ENCODE measurements at regions not wholly inside any gene's neighbourhood (a gene's known extent, or its start where the extent isn't known, plus 50 kb on each side); places are given as distances from the start of the nearest gene placed in this dataset.

DNA sequence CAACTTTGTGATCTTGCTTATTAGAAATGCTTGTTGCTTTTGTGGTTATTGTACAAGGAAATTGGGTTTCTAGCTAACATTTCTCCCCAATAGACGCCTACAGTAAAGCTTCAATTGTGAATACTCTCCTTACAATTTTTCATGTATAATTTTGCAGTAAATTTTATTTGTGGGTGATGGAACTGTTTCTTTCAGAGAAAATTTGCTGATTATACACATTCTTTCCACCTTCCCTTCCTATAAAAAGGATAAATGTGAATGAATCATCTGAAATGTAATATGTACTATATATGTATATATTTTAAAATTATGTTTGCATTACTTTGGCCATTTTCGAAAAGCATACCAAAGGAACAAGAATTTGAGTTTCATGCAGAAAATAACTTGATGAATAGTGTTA lies 162.7 kb upstream of the CRBN start:
- TF ChIP-seq ZNF274 (IDR thresholded peaks at IDR 0.05; ENCODE audit: low read depth, low read length) (no peak), SUZ12 (IDR thresholded peaks at IDR 0.05; ENCODE audit: extremely low read depth, insufficient read depth, insufficient read length) (no peak)
